ENCODE measurements at regions not wholly inside any gene's neighbourhood (a gene's known extent, or its start where the extent isn't known, plus 50 kb on each side); places are given as distances from the start of the nearest gene placed in this dataset.

GRCh38 chr10:64534616-64535015, 1013.4 kb downstream of the REEP3 start:
- TF ChIP-seq ARNTL (CRISPR knock-in tag; IDR thresholded peaks at IDR 0.05; ENCODE audit: borderline replicate concordance, low read depth) (no peak), GLIS3 (CRISPR knock-in tag; IDR thresholded peaks at IDR 0.05) (no peak)
